HepG2 (cell line): ENCODE measurements at regions not wholly inside any gene's neighbourhood (a gene's known extent, or its start where the extent isn't known, plus 50 kb on each side); places are given as distances from the start of the nearest gene placed in this dataset.

ENCODE experiments used
- ATAD3A ChIP-seq: sonication (generic); formaldehyde crosslinking; IDR thresholded peaks from 2 replicates; pipeline ENCODE4 v1.4.0; 2020; ENCODE audit warnings: missing genetic modification reagents
- CTCF ChIP-seq: sonication (generic); formaldehyde crosslinking; IDR thresholded peaks from 2 replicates; pipeline ENCODE4 v1.5.0; 2020; ENCODE audit warnings: mild to moderate bottlenecking, missing genetic modification reagents, moderate library complexity
- EZH2 ChIP-seq: conservative IDR thresholded peaks from 2 replicates; pipeline ENCODE4 v1.6.1; 2012; ENCODE audit warnings: mild to moderate bottlenecking, low read depth, low read length, moderate library complexity
- GPBP1L1 ChIP-seq: sonication (generic); formaldehyde crosslinking; IDR thresholded peaks from 2 replicates; pipeline ENCODE4 v1.5.0; 2020; ENCODE audit warnings: mild to moderate bottlenecking, missing genetic modification reagents
- HOXD1 ChIP-seq: sonication (generic); formaldehyde crosslinking; IDR thresholded peaks from 2 replicates; pipeline ENCODE4 v1.5.0; 2020; ENCODE audit warnings: missing genetic modification reagents
- KLF12 ChIP-seq: sonication (generic); formaldehyde crosslinking; IDR thresholded peaks from 2 replicates; pipeline ENCODE4 v1.4.0; 2020; ENCODE audit warnings: missing genetic modification reagents, borderline replicate concordance
- PHF20 ChIP-seq: sonication (generic); formaldehyde crosslinking; IDR thresholded peaks from 2 replicates; pipeline ENCODE4 v1.5.0; 2020; ENCODE audit warnings: mild to moderate bottlenecking, missing genetic modification reagents
- PHF8 ChIP-seq: sonication (generic); formaldehyde crosslinking; IDR thresholded peaks from 2 replicates; pipeline ENCODE4 v1.5.0; 2020; ENCODE audit warnings: missing genetic modification reagents
- RAD21 ChIP-seq: fragments of 450-650 bp; formaldehyde crosslinking; IDR thresholded peaks from 2 replicates; pipeline ENCODE4 v1.5.0; 2020; ENCODE audit warnings: mild to moderate bottlenecking
- SMARCC2 ChIP-seq: fragments of 450-650 bp; IDR thresholded peaks from 2 replicates; pipeline ENCODE4 v1.6.1; 2017; ENCODE audit warnings: antibody characterized with exemption, mild to moderate bottlenecking
- TCF7L2 ChIP-seq: IDR thresholded peaks from 2 replicates; pipeline ENCODE4 v1.6.1; 2011; ENCODE audit warnings: mild to moderate bottlenecking, low read depth, low read length, moderate library complexity
- TEAD2 ChIP-seq: sonication (generic); formaldehyde crosslinking; IDR thresholded peaks from 2 replicates; pipeline ENCODE4 v1.9.0; 2021; ENCODE audit warnings: missing genetic modification reagents
- ZNF274 ChIP-seq: sonication (generic); formaldehyde crosslinking; IDR thresholded peaks from 2 replicates; pipeline ENCODE4 v1.5.1; 2020; ENCODE audit warnings: mild to moderate bottlenecking, missing genetic modification reagents
- ZNF879 ChIP-seq: sonication (generic); formaldehyde crosslinking; IDR thresholded peaks from 2 replicates; pipeline ENCODE4 v1.8.1; 2023; ENCODE audit warnings: missing genetic modification reagents

GRCh38 chr9:23638837-23639426 is 187.1 kb downstream of the ELAVL2 start:
- TF ChIP-seq TCF7L2 (no peak), CTCF (CRISPR knock-in tag) (no peak), RAD21 (no peak), EZH2 (no peak), KLF12 (CRISPR knock-in tag) (no peak), GPBP1L1 (CRISPR knock-in tag) (no peak), TEAD2 (CRISPR knock-in tag) (no peak), PHF8 (no peak), ZNF879 (CRISPR knock-in tag) (no peak), PHF20 (CRISPR knock-in tag) (no peak), HOXD1 (CRISPR knock-in tag) (no peak), ATAD3A (CRISPR knock-in tag) (no peak), ZNF274 (CRISPR knock-in tag) (no peak), SMARCC2 (no peak)
